WERI-Rb-1 (cell line): ENCODE measurements at regions not wholly inside any gene's neighbourhood (a gene's known extent, or its start where the extent isn't known, plus 50 kb on each side); places are given as distances from the start of the nearest gene placed in this dataset.
A peak's percentile ranks its signal among the peaks of the same experiment; 100 is the strongest.
"Not testable (repeated sequence)": the region's sequence is repeated elsewhere in the genome, so short reads cannot be mapped to it uniquely, and the experiment has no call there.

Experiments used
- DNase-seq: peaks from one replicate; pipeline ENCODE4 v3.0.0-alpha.2; 2020
- H3K27ac ChIP-seq: fragments of 250-450 bp; sonication (Bioruptor Pico); 2 replicates; pipeline ENCODE4 v1.5.1; 2020; ENCODE audit warnings: mild to moderate bottlenecking, moderate library complexity
- H3K27me3 ChIP-seq: fragments of 250-450 bp; sonication (Bioruptor Pico); 2 replicates; pipeline ENCODE4 v1.5.1; 2021; ENCODE audit warnings: mild to moderate bottlenecking, low read depth, moderate library complexity; ENCODE audit not compliant: insufficient read depth, severe bottlenecking
- H3K36me3 ChIP-seq: fragments of 250-450 bp; sonication (Bioruptor Pico); 2 replicates; pipeline ENCODE4 v1.5.1; 2020; ENCODE audit warnings: mild to moderate bottlenecking, moderate library complexity
- H3K4me3 ChIP-seq: 2 replicates; pipeline ENCODE4 v1.5.1; 2011; ENCODE audit warnings: low read depth, mild to moderate bottlenecking, control low read depth, low read length
- H3K9me3 ChIP-seq: fragments of 250-450 bp; sonication (Bioruptor Pico); 2 replicates; pipeline ENCODE4 v1.5.1; 2021; ENCODE audit warnings: mild to moderate bottlenecking, moderate library complexity; ENCODE audit not compliant: severe bottlenecking
- CTCF ChIP-seq: IDR thresholded peaks from 2 replicates; pipeline ENCODE4 v1.5.1; 2011; ENCODE audit warnings: low read depth, mild to moderate bottlenecking, control low read depth, inconsistent platforms, low read length

- not testable (repeated sequence) for H3K4me3 ChIP-seq, H3K36me3 ChIP-seq, H3K27me3 ChIP-seq, DNase-seq, H3K9me3 ChIP-seq, H3K27ac ChIP-seq
Measured at GRCh38 chr1:120357046-120357445, 57.8 kb upstream of the NBPF8 start.

- peak; percentile 47 for DNase-seq
- H3K36me3 ChIP-seq, H3K27ac ChIP-seq, H3K9me3 ChIP-seq, H3K4me3 ChIP-seq, H3K27me3 ChIP-seq: not testable (repeated sequence)
- TF ChIP-seq CTCF, result 0 out of 2 replicates have a peak, but pooled peaks have one; percentile 22
Measured at GRCh38 chr1:120356170-120356569, 58.7 kb upstream of the NBPF8 start.

GRCh38 chr1:120354618-120355184 lies 60.1 kb upstream of the NBPF8 start:
- H3K27ac ChIP-seq, H3K9me3 ChIP-seq, H3K27me3 ChIP-seq, H3K36me3 ChIP-seq, H3K4me3 ChIP-seq: not testable (repeated sequence)
- peak; percentile 20 for DNase-seq

GRCh38 chr1:120342231-120343073 lies 72.4 kb upstream of the NBPF8 start:
- H3K9me3 ChIP-seq, H3K36me3 ChIP-seq, H3K4me3 ChIP-seq, DNase-seq, H3K27me3 ChIP-seq, H3K27ac ChIP-seq: not testable (repeated sequence)

DNA sequence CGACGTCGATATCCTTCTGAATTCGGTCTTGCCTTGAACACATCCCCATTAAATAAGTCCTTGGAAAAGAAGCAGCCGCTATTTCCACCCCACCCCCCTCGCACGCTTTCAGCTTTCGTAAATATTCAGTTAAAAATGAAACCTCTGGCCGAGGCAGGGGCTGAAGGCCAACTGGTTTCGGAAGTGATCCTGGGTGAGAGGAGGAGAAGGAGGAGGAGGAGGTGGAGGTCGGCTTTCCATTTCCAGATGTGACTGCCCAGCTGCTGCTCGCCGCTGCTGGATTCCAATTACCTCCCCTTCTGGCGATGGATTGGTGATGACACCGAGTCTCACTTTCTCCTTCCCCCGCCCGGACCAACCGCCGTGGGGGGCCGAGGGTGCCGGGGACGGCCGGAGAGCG lies 73.1 kb upstream of the NBPF8 start:
- H3K9me3 ChIP-seq, DNase-seq, H3K27me3 ChIP-seq, H3K27ac ChIP-seq, H3K36me3 ChIP-seq: not testable (repeated sequence)
- H3K4me3 ChIP-seq, result peak overlapping the region; percentile 31

- DNase-seq, H3K27me3 ChIP-seq, H3K36me3 ChIP-seq, H3K9me3 ChIP-seq, H3K27ac ChIP-seq: not testable (repeated sequence)
- peak overlapping the region; percentile 36 for H3K4me3 ChIP-seq
Measured at GRCh38 chr1:120340838-120341751, 73.7 kb upstream of the NBPF8 start.

DNA sequence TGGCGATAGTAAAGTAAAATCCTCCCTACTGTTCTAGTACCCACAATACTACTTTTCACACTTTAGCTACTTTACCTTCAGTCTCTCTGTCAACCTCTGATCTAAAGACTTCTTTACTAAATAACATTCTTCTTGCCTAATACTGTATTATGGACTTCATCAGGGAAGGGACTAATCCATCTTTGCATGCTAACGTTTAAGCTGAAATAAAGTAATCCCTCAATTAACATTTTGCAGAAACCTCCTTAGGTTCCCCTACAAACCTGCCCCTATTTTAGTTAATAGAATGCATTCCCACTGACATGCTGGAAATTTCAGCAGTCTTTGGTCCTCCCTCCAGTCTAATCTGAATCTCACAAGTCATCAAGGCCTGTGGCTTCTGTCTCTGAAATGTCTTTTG lies 99.1 kb upstream of the NBPF8 start:
- H3K36me3 ChIP-seq, H3K4me3 ChIP-seq, H3K9me3 ChIP-seq, H3K27me3 ChIP-seq, H3K27ac ChIP-seq, DNase-seq: not testable (repeated sequence)

DNA sequence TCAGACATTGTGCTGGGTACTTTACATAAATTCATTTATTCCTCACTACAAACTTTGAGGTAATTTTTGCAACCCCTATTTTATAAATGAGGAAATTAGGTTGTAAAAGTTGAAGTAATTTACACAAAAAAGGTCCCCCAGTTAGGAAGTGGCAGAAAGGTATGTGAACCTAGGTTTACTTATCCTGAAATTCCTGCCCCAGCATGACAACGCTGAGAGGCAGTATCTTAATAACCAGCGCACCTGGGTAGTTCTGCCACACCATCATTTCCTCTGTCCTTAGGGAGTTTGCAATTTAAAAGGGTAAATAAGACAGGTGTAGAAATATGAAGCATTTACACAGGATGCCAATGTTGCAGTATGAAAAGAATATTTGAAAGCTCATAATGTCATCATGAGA lies 102.9 kb upstream of the NBPF8 start:
- H3K27ac ChIP-seq, H3K4me3 ChIP-seq, DNase-seq, H3K27me3 ChIP-seq, H3K9me3 ChIP-seq, H3K36me3 ChIP-seq: not testable (repeated sequence)

GRCh38 chr1:120308940-120309578 lies 105.8 kb upstream of the NBPF8 start:
- H3K9me3 ChIP-seq, H3K4me3 ChIP-seq, H3K27ac ChIP-seq, DNase-seq, H3K36me3 ChIP-seq, H3K27me3 ChIP-seq: not testable (repeated sequence)

GRCh38 chr1:120305046-120305445 lies 109.8 kb upstream of the NBPF8 start:
- H3K27ac ChIP-seq, DNase-seq, H3K9me3 ChIP-seq, H3K27me3 ChIP-seq, H3K4me3 ChIP-seq, H3K36me3 ChIP-seq: not testable (repeated sequence)

GRCh38 chr1:120304341-120304740 lies 110.5 kb upstream of the NBPF8 start:
- H3K4me3 ChIP-seq, H3K36me3 ChIP-seq, H3K27ac ChIP-seq, DNase-seq, H3K27me3 ChIP-seq, H3K9me3 ChIP-seq: not testable (repeated sequence)

DNA sequence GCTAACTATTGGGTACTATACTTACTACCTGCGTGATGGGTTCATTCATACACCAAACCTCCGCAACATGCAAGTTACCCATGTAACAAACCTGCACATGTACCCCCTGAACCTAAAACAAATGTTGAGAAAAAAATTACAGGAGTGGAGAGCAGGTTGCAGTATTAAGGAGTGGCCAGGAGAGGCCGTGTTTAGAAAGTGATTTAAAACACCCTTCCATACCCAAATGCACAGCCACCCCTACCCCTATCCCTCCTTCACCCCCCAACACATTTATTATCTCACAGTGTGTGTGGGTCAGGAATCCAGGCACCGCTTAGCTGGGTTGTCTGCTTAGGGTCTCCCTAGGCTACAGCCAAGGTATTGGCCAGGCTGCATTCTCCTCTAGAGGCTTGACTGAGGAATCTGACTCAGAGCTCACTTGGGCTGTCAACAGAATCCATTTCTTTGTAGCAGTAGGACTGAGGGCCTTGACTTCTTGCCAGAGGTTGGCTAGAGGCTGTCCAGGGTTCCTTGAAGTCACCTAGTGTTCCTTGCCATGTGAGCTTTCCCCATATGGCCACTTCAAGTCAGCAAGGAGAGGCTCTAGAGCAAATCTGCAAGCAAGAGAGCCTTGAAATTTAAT lies 115.3 kb upstream of the NBPF8 start:
- H3K4me3 ChIP-seq, H3K27ac ChIP-seq, H3K9me3 ChIP-seq, H3K27me3 ChIP-seq, H3K36me3 ChIP-seq, DNase-seq: not testable (repeated sequence)
